T-cell (primary cell): ENCODE measurements at regions not wholly inside any gene's neighbourhood (a gene's known extent, or its start where the extent isn't known, plus 50 kb on each side); places are given as distances from the start of the nearest gene placed in this dataset.

Experiments
- ATAC-seq, 4 experiments: fragments of 200-7000 bp in 3 of 4; fragments of 150-1000 bp in 1 of 4; cut with Tn5 transposase; replicated peaks in 1 of 4; 1 replicate in 3 of 4; 2 replicates in 1 of 4; pipeline ENCODE4 v1.10.0; 2021; ENCODE audit warnings: moderate library complexity in 3 of 4, mild to moderate bottlenecking in 2 of 4, moderate number of reproducible peaks in 1 of 4
- CTCF ChIA-PET, 2 donors: fragments of 300-600 bp; sonication (Branson Sonifier 250); formaldehyde crosslinking; loops; one replicate each; lab custom pipeline; 2022; ENCODE audit warnings: antibody characterized with exemption in 2 of 2; lab: Charles Lee
- POLR2A ChIA-PET, 2 donors: fragments of 300-600 bp; sonication (Branson Sonifier 250); formaldehyde crosslinking; loops; one replicate each; lab custom pipeline; 2022; ENCODE audit warnings: antibody characterized with exemption in 2 of 2; lab: Charles Lee
- DNase-seq, 35 experiments: peaks; one replicate each; pipeline versions ENCODE4 v3.0.0 to v3.0.0-alpha.2; 2013 to 2023
- H3K27ac ChIP-seq: one replicate; pipeline ENCODE4 v1.5.1; 2013; ENCODE audit warnings: low read length
- H3K27me3 ChIP-seq, 2 experiments: replicated peaks in 1 of 2; 1 replicate in 1 of 2; 2 replicates in 1 of 2; pipeline versions ENCODE4 v1.6.1 to v1.7.0; 2013; ENCODE audit warnings: low read length in 1 of 2, mixed read lengths in 1 of 2; ENCODE audit not compliant: control insufficient read depth in 2 of 2, insufficient read depth in 2 of 2; ENCODE audit errors: extremely low read depth in 1 of 2
- H3K36me3 ChIP-seq, 2 donors: 1 replicate in 1 of 2; 2 replicates in 1 of 2; pipeline versions ENCODE4 v1.6.1 to v1.7.0; 2013; ENCODE audit warnings: low read length in 1 of 2; ENCODE audit not compliant: control insufficient read depth in 2 of 2, insufficient read depth in 1 of 2; ENCODE audit errors: extremely low read depth in 1 of 2
- H3K4me1 ChIP-seq, 2 experiments: 1 replicate in 1 of 2; 2 replicates in 1 of 2; pipeline versions ENCODE4 v1.6.1 to v1.7.0; 2013; ENCODE audit warnings: low read length in 2 of 2, mixed read lengths in 1 of 2; ENCODE audit not compliant: insufficient read depth in 2 of 2, control insufficient read depth in 1 of 2; ENCODE audit errors: extremely low read depth in 1 of 2
- H3K4me3 ChIP-seq, 2 donors: 1 replicate in 1 of 2; 2 replicates in 1 of 2; pipeline versions ENCODE4 v1.5.1 to v1.7.0; 2013; ENCODE audit warnings: mild to moderate bottlenecking in 2 of 2, low read length in 1 of 2, moderate library complexity in 1 of 2; ENCODE audit not compliant: control insufficient read depth in 1 of 2; ENCODE audit errors: extremely low read depth in 1 of 2
- H3K9me3 ChIP-seq: 2 replicates; pipeline ENCODE4 v1.7.0; 2013
- H3K27ac Mint-ChIP-seq, 2 donors: one replicate each; pipeline ENCODE4 v1.8.0; 2020 to 2021; ENCODE audit warnings: mild to moderate bottlenecking in 2 of 2, mixed read lengths in 2 of 2
- H3K27me3 Mint-ChIP-seq, 2 donors: one replicate each; pipeline ENCODE4 v1.8.0; 2021 to 2022; ENCODE audit warnings: mixed read lengths in 2 of 2
- H3K36me3 Mint-ChIP-seq: one replicate; pipeline ENCODE4 v1.8.0; 2021; ENCODE audit warnings: mixed read lengths
- H3K4me1 Mint-ChIP-seq, 3 donors: one replicate each; pipeline ENCODE4 v1.8.0; 2020 to 2022; ENCODE audit warnings: mixed read lengths in 3 of 3, mild to moderate bottlenecking in 1 of 3
- H3K4me3 Mint-ChIP-seq, 3 donors: one replicate each; pipeline ENCODE4 v1.8.0; 2020 to 2022; ENCODE audit warnings: mild to moderate bottlenecking in 3 of 3, mixed read lengths in 3 of 3, moderate library complexity in 3 of 3
- H3K9me3 Mint-ChIP-seq, 3 donors: one replicate each; pipeline ENCODE4 v1.8.0; 2020 to 2022; ENCODE audit warnings: mixed read lengths in 3 of 3
- WGBS: methylation state at CpG from one replicate; pipeline ENCODE4 v1.1.5; 2013; ENCODE audit warnings: missing lambda C conversion rate; ENCODE audit not compliant: insufficient coverage; 5-methylcytosine and 5-hydroxymethylcytosine counted together

DNA sequence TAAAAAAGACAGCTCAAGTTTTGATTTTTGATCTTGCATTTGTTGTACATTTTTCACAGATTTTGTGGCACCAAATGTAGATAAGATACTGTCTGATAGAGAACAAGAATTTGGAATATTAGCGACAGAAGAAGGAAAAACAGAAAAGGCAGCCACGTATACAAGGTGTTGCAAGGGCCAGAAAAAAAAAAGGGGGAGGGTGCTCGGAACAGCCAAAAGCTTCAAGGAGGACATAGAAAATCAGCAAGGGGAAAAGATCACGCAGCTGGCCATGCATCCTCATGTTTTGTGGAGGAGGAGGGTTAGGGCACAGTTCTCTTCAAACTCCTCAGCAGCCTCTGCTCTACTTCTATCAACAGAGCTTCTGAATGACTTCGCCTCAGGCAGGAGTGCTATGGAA lies 80.7 kb upstream of the MROH9 start:
- Mint-ChIP-seq H3K27me3 (peaks cover 13 to 14% of the 10 kb centered on the region in 2 donors), H3K9me3 (peaks cover 0 to 2% (median 0%) of the 10 kb centered on the region in 3 donors), H3K27ac (no peak overlapping the region), H3K36me3 (no peaks in the 10 kb centered on the region), H3K4me1 (no peaks in the 10 kb centered on the region), H3K4me3 (no peak overlapping the region)
- H3K4me1 ChIP-seq: no peaks in the 10 kb centered on the region
- H3K4me3 ChIP-seq: no peak overlapping the region
- no peak for ATAC-seq
- no peaks in the 10 kb centered on the region for H3K9me3 ChIP-seq
- ChIA-PET POLR2A (no interaction called here), CTCF (no interaction called here)
- H3K27ac ChIP-seq: no peak overlapping the region
- WGBS: 78% methylated on average over 2 of the region's 5 CpGs
- no peak for DNase-seq
- no peaks in the 10 kb centered on the region for H3K36me3 ChIP-seq
- H3K27me3 ChIP-seq: no peaks in the 10 kb centered on the region

DNA sequence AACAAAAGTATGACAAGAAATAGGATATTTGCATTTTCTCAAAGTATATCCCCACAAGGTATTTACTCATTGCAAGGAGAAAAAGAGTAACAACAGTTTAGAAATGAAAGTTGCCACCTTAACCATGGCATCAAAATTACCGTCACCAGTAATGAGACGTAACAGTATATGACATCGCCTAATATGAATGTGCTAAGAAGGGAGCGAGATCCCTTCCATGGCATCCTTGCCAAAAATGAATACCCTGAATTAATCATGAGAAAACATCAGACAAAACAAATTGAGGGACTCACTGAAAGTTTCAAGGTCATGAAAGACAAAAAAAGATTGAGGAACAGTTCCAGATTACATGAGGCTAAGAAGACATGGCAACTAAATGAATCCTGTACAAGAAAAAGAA lies 78.9 kb upstream of the MROH9 start:
- H3K36me3 Mint-ChIP-seq: no peaks in the 10 kb centered on the region
- ChIA-PET POLR2A (no interaction called here), CTCF (no interaction called here)
- H3K9me3 Mint-ChIP-seq: peaks cover 0 to 2% (median 0%) of the 10 kb centered on the region in 3 donors
- Histone ChIP-seq H3K4me1 (no peaks in the 10 kb centered on the region), H3K9me3 (no peaks in the 10 kb centered on the region), H3K36me3 (no peaks in the 10 kb centered on the region), H3K27me3 (no peaks in the 10 kb centered on the region), H3K4me3 (no peak overlapping the region), H3K27ac (no peak overlapping the region)
- no peak overlapping the region for H3K4me3 Mint-ChIP-seq
- no CpG with 5 or more reads among the region's 4 CpGs for WGBS
- peaks cover 8% of the 10 kb centered on the region in 2 donors for H3K27me3 Mint-ChIP-seq
- H3K27ac Mint-ChIP-seq: no peak overlapping the region
- no peak for DNase-seq
- no peaks in the 10 kb centered on the region for H3K4me1 Mint-ChIP-seq
- no peak for ATAC-seq

DNA sequence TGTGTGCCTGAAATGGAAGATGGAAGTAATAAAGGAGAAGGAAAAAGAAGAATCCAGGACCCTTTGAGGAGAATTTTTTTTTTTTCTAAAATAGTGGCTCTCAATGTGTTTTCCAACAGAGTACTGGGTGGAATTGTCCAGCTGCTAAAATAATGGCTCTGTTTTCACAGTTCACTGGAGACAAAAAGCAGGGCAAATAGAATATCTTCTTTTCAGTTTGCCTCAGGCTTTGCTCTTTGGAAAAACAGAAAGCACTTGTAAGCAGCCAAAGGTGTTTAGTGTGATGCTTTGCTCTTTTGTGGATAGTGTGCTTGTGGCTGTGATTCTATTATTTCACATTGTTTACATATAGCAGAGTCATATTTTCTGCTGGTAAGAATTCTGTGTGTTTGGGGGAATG lies 77.4 kb upstream of the MROH9 start:
- Histone ChIP-seq H3K9me3 (no peaks in the 10 kb centered on the region), H3K36me3 (no peaks in the 10 kb centered on the region), H3K27me3 (no peaks in the 10 kb centered on the region), H3K4me1 (no peaks in the 10 kb centered on the region), H3K4me3 (no peak overlapping the region), H3K27ac (no peak overlapping the region)
- ATAC-seq (no peak), DNase-seq (no peak)
- POLR2A ChIA-PET: no interaction called here
- Mint-ChIP-seq H3K4me1 (no peaks in the 10 kb centered on the region), H3K36me3 (no peaks in the 10 kb centered on the region), H3K9me3 (peaks cover 0 to 2% (median 0%) of the 10 kb centered on the region in 3 donors), H3K27ac (no peak overlapping the region), H3K4me3 (no peak overlapping the region), H3K27me3 (peaks cover 4 to 8% of the 10 kb centered on the region in 2 donors)
- CTCF ChIA-PET: no interaction called here

DNA sequence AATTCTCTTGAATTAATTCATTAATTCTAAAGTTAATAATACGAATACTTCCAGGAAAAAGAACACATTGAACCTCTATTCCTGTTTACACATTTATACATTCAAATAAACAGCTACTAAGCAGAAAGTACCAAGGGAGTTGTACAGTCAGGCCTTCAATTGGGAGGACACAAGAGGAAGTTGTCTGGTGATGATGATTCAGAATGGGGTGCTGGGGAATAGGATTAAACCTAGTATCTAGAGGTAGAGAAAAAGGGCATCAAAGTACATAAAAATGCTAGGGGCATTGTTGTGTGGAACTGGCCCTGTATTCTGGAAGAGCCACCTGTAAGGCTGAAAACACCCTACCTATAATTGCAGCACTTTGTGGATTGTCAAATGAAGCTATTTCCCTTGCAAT lies 71.7 kb upstream of the MROH9 start:
- H3K27ac Mint-ChIP-seq: no peak overlapping the region
- peaks cover 0 to 3% of the 10 kb centered on the region in 2 donors for H3K27me3 Mint-ChIP-seq
- no peaks in the 10 kb centered on the region for H3K27me3 ChIP-seq
- peaks cover 0 to 6% (median 2%) of the 10 kb centered on the region in 3 donors for H3K4me1 Mint-ChIP-seq
- DNase-seq (no peak), ATAC-seq (no peak)
- no peaks in the 10 kb centered on the region for H3K36me3 ChIP-seq
- ChIA-PET POLR2A (no interaction called here), CTCF (no interaction called here)
- H3K9me3 Mint-ChIP-seq: peaks cover 0 to 2% (median 0%) of the 10 kb centered on the region in 3 donors
- H3K9me3 ChIP-seq: no peaks in the 10 kb centered on the region
- H3K4me3 Mint-ChIP-seq: no peak overlapping the region
- no peaks in the 10 kb centered on the region for H3K36me3 Mint-ChIP-seq
- H3K4me1 ChIP-seq: no peaks in the 10 kb centered on the region
- no peak overlapping the region for H3K27ac ChIP-seq
- WGBS: no CpG with 5 or more reads among the region's 1 CpG
- H3K4me3 ChIP-seq: no peak overlapping the region

DNA sequence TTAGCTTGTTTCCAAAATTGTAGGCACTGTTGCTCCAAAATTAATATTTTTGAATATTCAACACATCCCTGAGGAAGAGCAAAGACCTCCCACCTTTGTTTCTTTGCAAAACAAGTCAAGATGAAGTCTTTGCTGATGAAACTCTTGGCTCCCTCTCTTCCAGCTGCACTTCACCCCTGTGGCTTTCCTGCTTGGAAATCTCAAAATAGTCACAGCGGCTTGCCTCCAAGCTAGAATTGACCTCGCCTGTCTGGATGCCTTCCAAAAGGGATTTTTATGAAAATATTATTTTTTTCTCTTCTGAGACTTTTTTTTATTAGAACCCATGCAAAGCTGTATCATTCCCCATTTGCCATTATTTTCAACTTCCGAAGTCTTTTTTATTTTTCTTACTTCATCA lies 71.1 kb upstream of the MROH9 start:
- ATAC-seq (no peak), DNase-seq (no peak)
- H3K36me3 ChIP-seq: no peaks in the 10 kb centered on the region
- H3K27me3 ChIP-seq: no peaks in the 10 kb centered on the region
- no peaks in the 10 kb centered on the region for H3K9me3 ChIP-seq
- H3K4me3 ChIP-seq: no peak overlapping the region
- ChIA-PET POLR2A (no interaction called here), CTCF (interaction anchor here in 1 of 2 donors (0.7 kb wide), 1 partner anchor 393 kb away, joined by 3 read pairs; no protein-coding TSS in a partner anchor)
- Mint-ChIP-seq H3K4me3 (no peak overlapping the region), H3K36me3 (no peaks in the 10 kb centered on the region), H3K4me1 (peaks cover 0 to 6% (median 2%) of the 10 kb centered on the region in 3 donors), H3K27me3 (peaks cover 0 to 1% of the 10 kb centered on the region in 2 donors), H3K27ac (no peak overlapping the region), H3K9me3 (no peaks in the 10 kb centered on the region)
- no peak overlapping the region for H3K27ac ChIP-seq
- no peaks in the 10 kb centered on the region for H3K4me1 ChIP-seq
- WGBS: no CpG with 5 or more reads among the region's 3 CpGs

DNA sequence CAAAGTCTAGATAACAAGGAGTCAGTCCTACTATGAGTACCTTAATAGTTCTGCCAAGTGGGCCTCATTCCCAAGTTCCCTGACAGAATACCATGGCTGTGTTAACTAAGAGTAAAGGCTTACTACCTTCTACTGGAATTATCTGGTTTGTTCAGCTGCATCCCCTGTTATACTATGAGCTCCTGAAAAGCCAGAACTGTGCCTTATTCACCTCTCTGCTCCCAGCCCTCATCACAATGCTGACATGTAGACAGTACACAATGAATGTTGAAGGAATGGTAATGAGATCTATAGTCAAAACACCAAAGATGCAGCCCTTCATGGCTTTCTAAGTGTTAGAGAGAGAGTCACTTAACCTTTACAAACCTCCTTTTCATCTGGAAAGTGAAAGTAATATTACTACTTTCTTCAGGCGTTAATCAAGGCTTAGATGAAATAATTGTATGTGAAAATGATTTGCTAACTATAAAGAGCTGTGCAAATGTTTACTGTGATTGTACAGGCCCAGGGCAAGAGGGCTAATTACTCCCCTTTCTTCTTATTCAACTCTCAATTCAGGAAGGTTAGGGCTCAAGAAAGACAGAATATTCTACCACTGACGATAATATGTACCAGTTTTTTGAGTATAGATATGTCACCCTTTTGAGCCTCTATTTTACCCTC lies 70.3 kb upstream of the MROH9 start:
- H3K4me1 ChIP-seq: no peaks in the 10 kb centered on the region
- Mint-ChIP-seq H3K9me3 (no peaks in the 10 kb centered on the region), H3K36me3 (no peaks in the 10 kb centered on the region), H3K4me3 (no peak overlapping the region), H3K27me3 (peaks cover 6 to 8% of the 10 kb centered on the region in 2 donors), H3K27ac (no peak overlapping the region), H3K4me1 (peaks cover 0 to 6% (median 2%) of the 10 kb centered on the region in 3 donors)
- H3K27ac ChIP-seq: no peak overlapping the region
- no CpG with 5 or more reads among the region's 2 CpGs for WGBS
- DNase-seq (no peak), ATAC-seq (no peak)
- H3K36me3 ChIP-seq: no peaks in the 10 kb centered on the region
- H3K4me3 ChIP-seq: no peak overlapping the region
- H3K27me3 ChIP-seq: no peaks in the 10 kb centered on the region
- ChIA-PET CTCF (interaction anchor here in 1 of 2 donors (0.7 kb wide), 1 partner anchor 394 kb away, joined by 3 read pairs; no protein-coding TSS in a partner anchor), POLR2A (no interaction called here)
- no peaks in the 10 kb centered on the region for H3K9me3 ChIP-seq
